ENCODE measurements at regions not wholly inside any gene's neighbourhood (a gene's known extent, or its start where the extent isn't known, plus 50 kb on each side); places are given as distances from the start of the nearest gene placed in this dataset.

DNA sequence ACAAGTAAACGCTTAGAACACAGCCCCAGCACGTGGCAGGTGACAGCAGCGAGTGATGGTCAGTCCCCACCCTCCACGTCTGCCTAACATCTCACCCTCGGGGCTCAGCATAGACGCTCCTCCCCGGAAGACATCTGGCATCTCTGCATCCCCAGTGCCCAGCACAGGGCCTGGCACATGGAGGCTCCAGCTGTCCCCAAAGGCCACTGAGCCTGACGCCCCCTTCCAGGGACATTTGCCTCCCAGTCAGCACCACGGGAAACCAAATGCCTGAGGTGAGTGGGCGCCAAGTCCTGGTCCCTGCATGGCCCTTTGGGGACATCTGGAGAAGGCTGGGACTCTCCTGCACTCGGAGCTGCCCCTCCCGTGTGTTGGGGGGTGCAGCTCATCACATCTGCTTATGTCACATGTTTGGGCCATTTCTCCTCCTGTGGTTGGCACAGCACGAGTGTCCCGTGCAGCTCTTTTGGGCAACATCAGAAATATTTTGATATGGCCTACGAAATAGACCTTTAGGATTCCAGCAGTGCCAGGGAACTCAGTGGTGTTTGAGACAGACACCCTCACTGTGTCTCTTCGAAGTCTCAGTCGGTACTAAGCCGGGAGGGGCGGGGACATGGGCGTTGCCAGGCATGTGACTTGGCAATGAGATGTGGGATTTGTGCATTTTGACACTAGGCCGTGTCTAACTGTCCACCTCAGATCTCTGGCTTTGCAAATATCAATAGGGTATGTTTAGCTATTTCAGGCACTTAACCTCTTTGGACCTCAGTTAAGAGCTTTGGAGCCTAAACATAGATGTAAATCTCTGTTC, 315.0 kb downstream of the PTPRU start:
- TF ChIP-seq POLR2AphosphoS5 (IDR thresholded peaks at IDR 0.05; ENCODE audit: low read depth, low read length) (no peak), TAF1 (IDR thresholded peaks at IDR 0.05; ENCODE audit: borderline replicate concordance, insufficient read depth, low read length) (no peak)

Measured in PFSK-1 (cell line).